Loucy (cell line): ENCODE measurements at regions not wholly inside any gene's neighbourhood (a gene's known extent, or its start where the extent isn't known, plus 50 kb on each side); places are given as distances from the start of the nearest gene placed in this dataset.

Experiments
- EZH2phosphoT487 ChIP-seq: fragments of 200-600 bp; IDR thresholded peaks from 2 replicates; pipeline ENCODE4 v1.6.1; 2018; ENCODE audit warnings: antibody characterized with exemption, mild to moderate bottlenecking, moderate library complexity, borderline replicate concordance
- TF ChIP-seq, protein P1 (sequence below): fragments of 200-600 bp; sonication (generic); conservative IDR thresholded peaks from 2 replicates; pipeline ENCODE4 v1.5.1; 2014; ENCODE audit warnings: mild to moderate bottlenecking, antibody characterized with exemption, low read length

DNA sequence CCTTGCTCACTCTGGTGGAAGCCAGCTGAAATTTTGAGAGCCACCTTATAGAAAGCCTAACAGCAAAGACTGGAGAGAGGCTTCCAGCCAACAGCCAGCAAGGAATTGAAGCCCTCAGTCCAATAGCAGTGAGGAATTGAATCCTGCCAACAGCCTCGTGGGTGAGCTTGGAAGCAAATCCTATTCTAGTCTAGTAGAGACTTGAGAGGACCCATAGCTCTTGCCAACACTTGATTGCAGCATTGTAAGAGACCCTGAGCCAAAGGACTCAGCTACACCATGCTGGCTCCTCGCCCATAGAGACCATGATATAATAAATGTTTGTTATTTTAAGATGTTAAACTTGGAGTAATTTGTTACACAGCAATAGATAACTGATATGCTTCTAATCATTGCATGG is 403.0 kb upstream of the TNP1 start:
- TF ChIP-seq, protein P1, sequence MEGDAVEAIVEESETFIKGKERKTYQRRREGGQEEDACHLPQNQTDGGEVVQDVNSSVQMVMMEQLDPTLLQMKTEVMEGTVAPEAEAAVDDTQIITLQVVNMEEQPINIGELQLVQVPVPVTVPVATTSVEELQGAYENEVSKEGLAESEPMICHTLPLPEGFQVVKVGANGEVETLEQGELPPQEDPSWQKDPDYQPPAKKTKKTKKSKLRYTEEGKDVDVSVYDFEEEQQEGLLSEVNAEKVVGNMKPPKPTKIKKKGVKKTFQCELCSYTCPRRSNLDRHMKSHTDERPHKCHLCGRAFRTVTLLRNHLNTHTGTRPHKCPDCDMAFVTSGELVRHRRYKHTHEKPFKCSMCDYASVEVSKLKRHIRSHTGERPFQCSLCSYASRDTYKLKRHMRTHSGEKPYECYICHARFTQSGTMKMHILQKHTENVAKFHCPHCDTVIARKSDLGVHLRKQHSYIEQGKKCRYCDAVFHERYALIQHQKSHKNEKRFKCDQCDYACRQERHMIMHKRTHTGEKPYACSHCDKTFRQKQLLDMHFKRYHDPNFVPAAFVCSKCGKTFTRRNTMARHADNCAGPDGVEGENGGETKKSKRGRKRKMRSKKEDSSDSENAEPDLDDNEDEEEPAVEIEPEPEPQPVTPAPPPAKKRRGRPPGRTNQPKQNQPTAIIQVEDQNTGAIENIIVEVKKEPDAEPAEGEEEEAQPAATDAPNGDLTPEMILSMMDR: no peak
- TF ChIP-seq EZH2phosphoT487: no peak
